HG02763 (cell line): ENCODE measurements at regions not wholly inside any gene's neighbourhood (a gene's known extent, or its start where the extent isn't known, plus 50 kb on each side); places are given as distances from the start of the nearest gene placed in this dataset.

ENCODE experiments used
- ATAC-seq: cut with Tn5 transposase; IDR thresholded peaks from one replicate; pipeline ENCODE4 v1.9.1; 2021; ENCODE audit warnings: mild to moderate bottlenecking, moderate library complexity; ENCODE audit not compliant: unreplicated experiment

GRCh38 chr9:106684940-106685695, 177.8 kb upstream of the ZNF462 start:
- no peak for ATAC-seq

GRCh38 chr9:106689089-106689488, 173.9 kb upstream of the ZNF462 start:
- no peak for ATAC-seq

DNA sequence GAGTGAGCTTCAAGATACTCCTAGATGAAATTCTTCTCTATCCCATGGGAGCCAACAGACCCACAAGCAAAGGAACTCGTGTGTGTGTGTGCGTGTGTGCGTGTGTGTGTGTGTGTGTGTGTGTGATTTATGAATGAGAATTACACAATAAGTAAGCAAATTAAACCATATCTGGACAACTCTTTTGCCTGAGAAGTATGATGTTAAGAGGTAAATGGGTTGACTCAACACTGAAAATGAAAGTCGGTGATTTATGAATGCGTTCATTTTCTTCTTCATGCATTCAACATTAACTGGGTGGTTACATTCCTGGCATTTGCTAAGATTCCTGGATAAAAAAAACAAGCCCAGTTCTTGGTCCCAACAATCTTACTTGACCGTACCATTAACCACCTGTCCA, 171.3 kb upstream of the ZNF462 start:
- no peak for ATAC-seq

DNA sequence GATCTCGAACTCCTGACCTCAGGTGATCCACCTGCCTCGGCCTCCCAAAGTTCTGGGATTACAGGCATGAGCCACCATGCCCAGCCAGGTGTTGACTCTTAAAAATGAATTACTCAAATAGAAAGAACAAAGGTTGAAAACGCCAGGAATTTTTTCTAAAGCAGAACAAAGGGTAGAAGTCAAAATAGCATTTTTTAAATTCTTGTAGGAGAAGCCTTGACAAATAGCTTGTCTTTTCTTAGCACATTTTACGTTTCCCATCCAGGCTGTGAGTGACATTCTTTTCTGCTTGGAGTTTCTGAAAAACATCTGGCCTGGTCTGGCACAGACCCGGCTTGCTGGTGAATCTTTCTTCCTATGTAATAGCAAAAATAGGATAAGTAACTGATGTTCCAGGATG, 169.4 kb upstream of the ZNF462 start:
- no peak for ATAC-seq

DNA sequence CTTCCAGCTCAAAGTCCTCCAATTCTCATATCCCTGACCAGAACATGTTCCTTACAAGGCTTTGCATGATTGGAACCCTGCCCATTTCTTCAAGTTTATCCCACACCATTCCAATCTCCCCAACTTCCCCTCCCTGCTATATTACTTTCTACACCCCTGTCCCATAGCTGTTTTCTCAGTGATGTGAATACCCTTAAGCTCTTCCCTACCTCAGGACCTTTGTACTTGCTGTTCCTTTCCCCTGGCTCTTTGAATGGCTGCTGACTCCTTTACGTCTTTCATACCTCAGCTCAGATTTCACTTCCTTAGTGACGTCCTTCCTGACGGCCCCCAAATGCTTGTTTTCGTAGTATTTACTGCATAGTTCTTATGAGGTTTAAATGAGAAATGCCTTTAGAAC, 166.2 kb upstream of the ZNF462 start:
- no peak for ATAC-seq

GRCh38 chr9:106697390-106697749, 165.6 kb upstream of the ZNF462 start:
- ATAC-seq = no peak

DNA sequence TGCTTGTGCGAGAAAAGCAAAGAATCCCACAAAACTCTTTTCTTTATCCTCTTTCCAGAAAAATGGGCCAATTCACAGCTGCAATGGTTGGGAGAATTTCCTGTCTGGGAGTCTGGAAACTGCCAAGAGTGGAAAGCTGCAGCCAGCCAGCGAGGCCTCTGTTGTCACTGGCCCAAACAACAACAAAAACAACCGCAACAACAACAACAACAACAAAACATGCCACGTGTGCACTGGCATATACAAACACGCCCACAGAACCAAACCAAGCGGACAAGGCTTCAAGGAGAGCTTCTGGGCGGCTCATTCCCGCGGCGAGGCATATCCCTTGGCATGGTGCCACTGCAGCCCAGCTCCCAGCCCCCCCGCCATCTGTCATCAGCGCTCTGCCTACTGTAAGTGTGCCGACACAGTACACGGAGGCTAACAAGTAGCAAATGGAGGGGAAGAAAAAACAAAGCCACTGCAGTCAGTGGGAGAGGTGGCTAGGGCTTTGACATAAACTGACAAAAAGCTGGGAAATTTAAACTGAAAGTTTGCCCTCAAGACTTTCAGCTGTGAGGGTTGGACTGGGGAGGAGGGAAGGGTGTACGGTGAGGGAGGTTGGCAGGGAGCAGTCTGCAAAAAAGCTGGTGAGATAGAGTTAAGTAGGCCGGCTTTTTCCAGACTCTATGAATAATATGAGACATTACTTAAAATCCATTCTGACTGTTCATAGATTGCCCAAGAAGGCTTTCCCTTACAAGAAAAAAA, 165.0 kb upstream of the ZNF462 start:
- ATAC-seq = no peak

DNA sequence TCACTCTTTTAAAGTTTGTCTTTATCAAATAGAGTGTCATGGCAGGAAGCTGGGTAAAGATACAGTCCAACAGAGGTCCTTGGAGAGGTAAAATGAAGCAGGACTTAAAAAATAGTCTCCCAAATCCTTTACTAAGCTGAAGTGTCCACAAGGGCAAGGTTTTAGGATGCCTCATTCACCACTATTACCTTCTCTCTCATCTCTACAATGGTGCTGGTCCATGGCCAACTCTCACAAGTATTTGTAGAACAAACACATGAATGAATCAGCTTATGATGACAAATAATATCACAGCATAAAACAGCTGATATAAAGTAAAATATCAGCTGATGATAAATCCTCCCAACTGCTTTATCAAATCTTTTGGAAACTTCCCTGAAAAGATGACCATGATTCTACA, 162.3 kb upstream of the ZNF462 start:
- no peak for ATAC-seq

DNA sequence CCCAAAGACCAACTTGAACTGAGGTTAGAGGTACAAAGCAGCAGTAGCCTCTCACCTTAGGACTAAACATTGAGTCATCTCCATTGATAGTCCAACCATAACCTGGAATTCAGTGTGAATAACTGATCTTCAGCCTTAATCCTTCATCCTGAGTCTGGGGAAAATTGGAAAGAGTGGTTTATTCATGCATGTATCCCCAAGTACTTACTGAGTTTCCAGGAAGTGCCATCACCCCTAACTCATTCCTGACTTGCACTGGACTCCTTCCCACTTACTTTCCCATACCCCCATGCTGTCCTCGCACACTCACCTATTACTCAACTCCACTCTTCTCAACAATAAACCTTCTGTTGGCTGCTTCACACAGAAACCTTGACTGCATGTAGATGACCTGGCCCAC, 161.4 kb upstream of the ZNF462 start:
- ATAC-seq = no peak

- no peak for ATAC-seq
Measured at GRCh38 chr9:106704056-106704615, 158.8 kb upstream of the ZNF462 start.

DNA sequence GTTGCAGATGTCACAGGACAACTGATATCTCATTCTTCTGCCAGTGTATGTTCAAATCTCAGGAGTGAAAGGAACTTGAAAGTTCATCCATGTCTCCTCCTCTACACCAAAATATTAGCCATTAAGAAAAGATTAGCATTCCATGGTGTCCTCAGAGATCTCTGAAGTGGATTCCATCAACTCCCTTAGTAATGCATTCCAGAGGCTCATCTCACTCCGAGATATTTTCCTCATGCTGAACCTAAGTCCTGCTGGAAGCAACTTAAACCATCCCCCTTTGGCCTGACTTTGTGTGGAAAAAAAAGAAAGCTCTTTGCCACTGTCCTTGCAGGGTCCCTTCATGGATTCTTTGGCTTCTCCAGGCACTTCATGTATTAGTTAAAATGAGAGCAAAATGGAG, 155.7 kb upstream of the ZNF462 start:
- no peak for ATAC-seq

- ATAC-seq = no peak
Measured at GRCh38 chr9:106707738-106708474, 155.1 kb upstream of the ZNF462 start.

DNA sequence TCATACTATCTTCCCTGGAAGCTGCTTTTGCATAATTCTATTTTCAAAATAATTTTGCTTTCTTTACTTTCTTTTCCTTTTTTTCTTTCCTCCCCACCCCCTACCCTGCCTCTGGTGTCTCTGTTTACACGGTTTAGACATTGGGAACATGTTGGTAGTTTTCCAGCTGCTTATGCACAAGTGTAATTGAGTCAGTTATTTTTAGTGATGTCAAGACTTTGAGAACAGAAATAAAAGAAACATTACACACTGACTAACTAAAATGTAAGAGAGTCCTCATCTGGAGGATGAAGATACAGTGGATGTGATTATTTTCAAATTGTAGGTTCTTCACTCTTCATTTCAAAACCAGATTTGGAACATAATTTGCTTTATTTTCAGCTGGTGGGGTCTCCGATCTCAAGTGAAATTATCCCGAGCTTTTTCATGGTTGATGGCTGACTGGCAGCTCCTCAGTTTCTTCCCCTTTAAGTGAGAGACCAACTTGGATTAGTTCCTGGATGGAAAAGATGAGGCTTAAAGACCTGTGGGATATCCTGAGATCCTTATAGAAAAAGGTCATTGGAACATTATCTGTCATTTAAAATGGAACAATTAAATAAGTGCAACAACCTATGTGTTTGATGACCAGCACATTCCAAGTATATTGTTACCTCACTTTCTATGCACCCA, 154.4 kb upstream of the ZNF462 start:
- no peak for ATAC-seq

DNA sequence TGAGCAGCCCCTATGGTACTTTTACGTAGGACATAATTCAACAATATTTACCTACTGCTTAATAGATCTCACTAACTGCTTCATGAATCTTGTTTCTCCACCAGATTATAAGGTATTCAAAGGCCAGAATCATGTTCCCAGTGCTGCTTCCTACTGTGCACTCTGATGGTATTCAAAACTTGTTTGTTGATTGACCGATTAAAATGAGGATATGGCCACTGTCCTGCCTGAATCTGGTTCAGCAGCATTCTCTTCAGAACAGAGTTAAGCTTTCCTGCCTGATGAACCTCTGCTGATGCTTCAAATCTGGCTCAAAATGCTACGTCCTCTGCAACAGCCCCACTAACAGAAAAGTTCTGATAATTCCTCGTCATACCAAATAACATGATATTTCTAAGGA, 150.7 kb upstream of the ZNF462 start:
- no peak for ATAC-seq

GRCh38 chr9:106713206-106713605, 149.8 kb upstream of the ZNF462 start:
- no peak for ATAC-seq

- ATAC-seq = no peak
Measured at GRCh38 chr9:106716820-106717219, 146.1 kb upstream of the ZNF462 start.

- no peak for ATAC-seq
Measured at GRCh38 chr9:106717686-106718085, 145.3 kb upstream of the ZNF462 start.

DNA sequence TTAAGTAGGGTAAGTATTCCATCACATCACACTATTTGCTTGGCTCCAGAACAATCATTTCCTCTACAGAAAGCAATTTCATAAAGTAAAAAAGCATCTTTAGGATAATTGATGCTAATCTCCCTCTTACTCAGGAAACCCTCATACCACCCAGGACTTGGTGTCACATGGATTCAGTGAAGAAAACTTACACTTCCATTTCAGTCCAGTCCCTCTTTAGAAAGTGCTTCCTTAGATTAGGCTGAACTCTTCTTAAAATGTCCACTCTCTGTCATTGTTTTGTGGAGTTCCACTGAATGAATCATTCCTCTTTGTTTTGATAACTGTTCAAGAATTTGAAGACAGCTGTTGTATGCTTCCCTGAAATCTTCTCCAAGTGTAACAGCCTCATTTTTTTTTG, 144.0 kb upstream of the ZNF462 start:
- ATAC-seq = no peak

- no peak for ATAC-seq
Measured at GRCh38 chr9:106722051-106722753, 140.8 kb upstream of the ZNF462 start.

DNA sequence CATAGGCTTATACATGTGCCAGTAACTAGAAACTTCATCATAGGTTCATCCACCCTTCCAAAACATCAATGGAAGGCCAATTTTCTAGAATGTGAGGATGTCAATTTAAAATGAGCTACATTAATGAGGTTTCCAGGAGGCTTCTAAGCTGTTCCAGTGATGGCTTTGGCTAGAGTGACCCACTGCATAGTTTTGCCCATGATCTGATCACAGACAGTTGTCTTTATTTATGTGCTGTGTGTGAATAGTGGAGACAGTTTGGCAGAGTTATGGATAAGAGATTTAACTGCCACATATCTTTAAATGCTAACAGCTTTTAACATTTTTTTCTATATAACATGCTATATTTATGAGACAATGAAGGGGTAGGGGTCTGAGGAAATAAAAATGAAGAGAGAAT, 139.0 kb upstream of the ZNF462 start:
- no peak for ATAC-seq
